Skin of body (tissue), 2 donors: ENCODE measurements at regions not wholly inside any gene's neighbourhood (a gene's known extent, or its start where the extent isn't known, plus 50 kb on each side); places are given as distances from the start of the nearest gene placed in this dataset. TPM values are rescaled to one million over a fixed set of nuclear protein-coding genes. Genes with fewer than 3 reads are reported as not detected.

Experiments
- DNase-seq: peaks from one replicate; lab custom pipeline; 2025; lab: John Stamatoyannopoulos, UW
- small RNA-seq: library from RNA; depleted of rRNA; stranded (forward); fragments of <200 nt; gene quantifications from one replicate; pipeline ENCODE3, GENCODE V24; 2014; ENCODE audit warnings: low replicate concordance

GRCh38 chrX:36927712-36928111 is 80.5 kb upstream of the FAM47C start:
- no peak for DNase-seq

GRCh38 chrX:36930491-36930890 is 77.7 kb upstream of the FAM47C start:
- no peak for DNase-seq

DNA sequence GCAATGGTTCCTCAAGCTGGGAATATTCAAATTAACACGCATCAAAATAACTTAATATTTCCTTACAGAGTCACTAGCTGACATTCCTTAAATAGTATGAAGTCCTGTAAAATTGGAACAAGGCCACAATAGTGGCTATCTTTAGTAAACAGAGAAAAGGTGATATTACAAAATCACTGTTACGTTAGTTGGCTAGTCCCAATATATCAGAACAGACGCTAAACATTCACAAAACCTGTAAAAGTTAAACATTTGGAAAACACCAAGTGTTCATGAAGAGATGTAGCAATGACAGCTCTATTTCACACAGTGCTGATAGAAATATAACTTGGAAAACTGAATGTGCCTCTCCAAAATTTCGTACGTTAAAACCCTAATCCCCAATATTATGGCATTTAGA is 61.0 kb upstream of the FAM47C start:
- DNase-seq, result no peak

DNA sequence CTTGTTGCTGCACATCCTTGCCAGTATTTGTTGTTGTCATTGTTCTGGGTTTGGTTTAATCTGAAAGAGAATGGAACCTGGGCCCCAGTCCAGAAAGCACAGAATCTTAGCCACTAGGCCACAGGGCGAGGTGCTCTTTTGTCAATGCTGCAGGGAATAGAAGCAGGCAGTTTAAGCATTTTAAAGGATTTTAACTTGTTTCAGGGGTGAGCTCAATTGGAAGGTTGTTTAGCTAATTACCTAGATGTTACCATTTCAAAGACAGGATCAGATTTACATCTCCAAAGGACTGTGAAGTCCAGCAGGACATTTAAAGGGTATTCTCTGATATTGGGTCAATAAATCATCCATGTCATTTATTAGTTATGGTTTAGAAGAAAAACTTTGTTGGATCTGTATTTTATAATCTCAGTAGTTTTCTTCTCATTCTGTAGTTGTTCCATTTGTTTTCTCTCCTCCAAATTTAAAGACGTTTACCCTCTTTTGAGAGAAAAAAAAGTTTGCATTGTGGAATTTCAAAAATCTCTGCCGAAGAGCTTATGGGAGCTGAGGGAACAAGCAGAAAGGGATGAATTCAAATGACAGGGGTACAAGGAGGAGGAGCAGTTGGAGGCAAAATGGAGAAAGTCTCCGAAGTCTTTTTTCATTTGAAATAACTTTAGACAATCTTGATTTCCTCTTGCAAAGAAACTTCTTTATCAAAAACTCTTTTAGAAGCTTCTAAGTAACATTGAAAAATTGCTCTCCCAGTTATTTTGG is 57.5 kb upstream of the FAM47C start:
- DNase-seq, result no peak

DNA sequence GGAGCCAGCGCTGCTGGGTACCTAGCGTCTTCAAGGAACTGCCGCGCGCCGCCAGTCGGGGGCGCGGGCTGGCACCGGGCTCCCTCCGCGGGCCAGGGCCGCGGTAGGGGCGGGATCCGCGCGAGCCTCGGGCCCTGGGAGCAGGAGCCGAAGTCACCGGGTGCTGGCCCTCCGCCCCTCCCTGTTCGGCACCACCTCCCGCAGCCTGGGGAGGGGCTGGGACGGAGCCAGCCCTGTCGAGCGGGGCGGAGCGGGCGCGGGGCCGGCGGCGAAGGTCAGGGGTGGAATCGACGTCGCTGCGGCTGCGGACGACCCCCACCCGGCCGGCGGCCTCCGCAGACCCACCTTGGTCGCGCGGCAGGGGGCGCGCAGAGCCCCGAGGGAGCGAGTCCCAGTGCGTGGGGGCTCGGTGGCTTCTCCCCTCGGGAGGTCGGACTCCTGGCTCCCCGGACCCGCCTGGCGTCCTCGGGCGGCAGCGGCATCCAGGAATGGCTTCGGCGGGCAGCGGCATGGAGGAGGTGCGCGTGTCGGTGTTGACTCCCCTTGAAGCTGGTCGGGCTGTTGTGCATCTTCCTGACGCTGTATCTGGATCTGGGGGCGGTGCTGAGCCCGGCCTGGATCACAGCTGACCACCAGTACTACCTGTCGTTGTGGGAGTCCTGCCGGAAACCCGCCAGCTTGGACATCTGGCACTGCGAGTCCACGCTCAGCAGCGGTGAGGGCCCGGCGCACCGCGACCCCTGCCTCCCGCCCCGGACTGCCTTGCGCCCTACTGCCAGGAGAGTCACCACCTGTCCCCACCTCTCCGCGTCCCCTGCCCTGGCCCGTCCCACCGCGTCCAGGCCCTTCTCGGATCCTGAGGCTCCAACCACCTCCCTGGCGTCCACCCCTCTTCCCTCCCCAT is 50.5 kb upstream of the FAM47C start:
- DNase-seq, result no peak

Small RNAs in the stretch of these regions (small RNA-seq; reads per million reads assigned to genes)
- gene BX842568.4, result not detected
